GM23338 (cell line): ENCODE measurements at regions not wholly inside any gene's neighbourhood (a gene's known extent, or its start where the extent isn't known, plus 50 kb on each side); places are given as distances from the start of the nearest gene placed in this dataset.

ENCODE experiments used
- ATAC-seq: fragments of 200-7000 bp; cut with Tn5 transposase; 3 replicates; pipeline ENCODE4 v1.9.1; 2020
- DNase-seq: peaks from one replicate; pipeline ENCODE4 v3.0.0-alpha.2; 2015; ENCODE audit warnings: low spot score
- H2AFZ ChIP-seq: fragments of 200-600 bp; sonication (generic); 2 replicates; pipeline ENCODE4 v1.8.0; 2016; ENCODE audit warnings: antibody characterized with exemption, mild to moderate bottlenecking, moderate library complexity
- H3F3A ChIP-seq: fragments of 200-600 bp; sonication (generic); replicated peaks from 2 replicates; pipeline ENCODE4 v1.8.0; 2017; ENCODE audit warnings: antibody characterized with exemption, mixed run types, low read depth
- H3K27ac ChIP-seq: fragments of 200-600 bp; sonication (generic); 2 replicates; pipeline ENCODE4 v1.6.1; 2016; ENCODE audit warnings: low read depth
- H3K27me3 ChIP-seq: fragments of 200-600 bp; sonication (generic); 2 replicates; pipeline ENCODE4 v1.8.0; 2016; ENCODE audit warnings: mild to moderate bottlenecking, mixed run types, moderate library complexity; ENCODE audit not compliant: insufficient read depth
- H3K36me3 ChIP-seq: fragments of 200-600 bp; sonication (generic); 2 replicates; pipeline ENCODE4 v1.8.0; 2016; ENCODE audit warnings: mild to moderate bottlenecking; ENCODE audit not compliant: insufficient read depth
- H3K4me1 ChIP-seq: fragments of 200-600 bp; sonication (generic); 2 replicates; pipeline ENCODE4 v1.8.0; 2016; ENCODE audit warnings: mild to moderate bottlenecking, moderate library complexity; ENCODE audit not compliant: insufficient read depth
- H3K4me2 ChIP-seq: fragments of 200-600 bp; sonication (generic); 2 replicates; pipeline ENCODE4 v1.7.1; 2017; ENCODE audit warnings: mixed run types
- H3K4me3 ChIP-seq: fragments of 200-600 bp; sonication (generic); 2 replicates; pipeline ENCODE4 v1.6.1; 2016; ENCODE audit warnings: mixed run types
- H3K79me2 ChIP-seq: fragments of 200-600 bp; sonication (generic); replicated peaks from 2 replicates; pipeline ENCODE4 v1.8.0; 2017; ENCODE audit warnings: mild to moderate bottlenecking; ENCODE audit not compliant: insufficient read depth
- H3K9me2 ChIP-seq: fragments of 200-600 bp; sonication (generic); 2 replicates; pipeline ENCODE4 v1.8.0; 2017; ENCODE audit not compliant: insufficient read depth
- H4K20me1 ChIP-seq: fragments of 200-600 bp; sonication (generic); replicated peaks from 2 replicates; pipeline ENCODE4 v1.8.0; 2017; ENCODE audit warnings: mild to moderate bottlenecking; ENCODE audit not compliant: insufficient read depth
- H3K27ac Mint-ChIP-seq: 2 replicates; pipeline ENCODE4 v1.8.0; 2020; ENCODE audit warnings: inconsistent platforms, mild to moderate bottlenecking, moderate library complexity, mixed read lengths
- H3K27me3 Mint-ChIP-seq: 3 replicates; pipeline ENCODE4 v1.8.0; 2022; ENCODE audit warnings: low read depth, mild to moderate bottlenecking, moderate library complexity, mixed read lengths, inconsistent platforms; ENCODE audit not compliant: insufficient read depth, poor library complexity
- H3K36me3 Mint-ChIP-seq: 3 replicates; pipeline ENCODE4 v1.8.0; 2021; ENCODE audit warnings: low read depth, mild to moderate bottlenecking, inconsistent platforms, moderate library complexity, mixed read lengths
- H3K4me1 Mint-ChIP-seq: 3 replicates; pipeline ENCODE4 v1.8.0; 2020; ENCODE audit warnings: mild to moderate bottlenecking, inconsistent platforms, mixed read lengths
- H3K4me3 Mint-ChIP-seq: 3 replicates; pipeline ENCODE4 v1.8.0; 2021; ENCODE audit warnings: moderate library complexity, mild to moderate bottlenecking, inconsistent platforms, mixed read lengths
- H3K9me3 Mint-ChIP-seq: 3 replicates; pipeline ENCODE4 v1.8.0; 2020; ENCODE audit warnings: moderate library complexity, mild to moderate bottlenecking, inconsistent platforms, mixed read lengths
- CTCF ChIP-seq, 2 experiments: fragments of 200-600 bp in 1 of 2; sonication (generic) in 1 of 2; conservative IDR thresholded peaks; 2 replicates each; pipeline versions ENCODE4 v1.5.1 to v1.6.1; 2016 to 2017; ENCODE audit warnings: antibody characterized with exemption in 2 of 2, low read depth in 2 of 2, mild to moderate bottlenecking in 2 of 2, moderate library complexity in 1 of 2
- ETS1 ChIP-seq: IDR thresholded peaks from 2 replicates; pipeline ENCODE4 v1.6.1; 2016; ENCODE audit warnings: antibody characterized with exemption
- EZH2 ChIP-seq: fragments of 200-600 bp; sonication (generic); IDR thresholded peaks from one replicate; pipeline ENCODE4 v1.8.0; 2017; ENCODE audit warnings: antibody characterized with exemption, mild to moderate bottlenecking, low read depth; ENCODE audit not compliant: unreplicated experiment
- JUNB ChIP-seq: IDR thresholded peaks from one replicate; pipeline ENCODE4 v1.6.1; 2016; ENCODE audit warnings: antibody characterized with exemption; ENCODE audit not compliant: unreplicated experiment
- NANOG ChIP-seq: IDR thresholded peaks from 2 replicates; pipeline ENCODE4 v1.6.1; 2016; ENCODE audit warnings: antibody characterized with exemption, borderline replicate concordance
- POLR2AphosphoS5 ChIP-seq: IDR thresholded peaks from 2 replicates; pipeline ENCODE4 v1.6.1; 2016; ENCODE audit warnings: antibody characterized with exemption, low read depth
- REST ChIP-seq: IDR thresholded peaks from one replicate; pipeline ENCODE4 v1.6.1; 2018; ENCODE audit warnings: antibody characterized with exemption; ENCODE audit not compliant: unreplicated experiment
- STAT1 ChIP-seq: IDR thresholded peaks from one replicate; pipeline ENCODE4 v1.6.1; 2016; ENCODE audit warnings: antibody characterized with exemption; ENCODE audit not compliant: unreplicated experiment
- ZNF114 ChIP-seq: fragments of 250-450 bp; sonication (Bioruptor Pico); IDR thresholded peaks from 2 replicates; pipeline ENCODE4 v1.5.0; 2020; ENCODE audit warnings: mild to moderate bottlenecking, moderate library complexity
- ZNF331 ChIP-seq: fragments of 250-450 bp; sonication (Bioruptor Pico); IDR thresholded peaks from 2 replicates; pipeline ENCODE4 v1.5.0; 2020; ENCODE audit warnings: low read depth, mild to moderate bottlenecking, moderate library complexity

GRCh38 chr5:119742311-119742710 lies 113.0 kb downstream of the FAM170A start:
- H3K27me3 Mint-ChIP-seq = no peaks in the 10 kb centered on the region
- H3F3A ChIP-seq = no peaks in the 10 kb centered on the region
- H3K9me3 Mint-ChIP-seq = no peaks in the 10 kb centered on the region
- DNase-seq (no peak), ATAC-seq (no peak)
- no peaks in the 10 kb centered on the region for H3K36me3 Mint-ChIP-seq
- H3K27me3 ChIP-seq = no peaks in the 10 kb centered on the region
- no peaks in the 10 kb centered on the region for H3K79me2 ChIP-seq
- no peaks in the 10 kb centered on the region for H3K36me3 ChIP-seq
- H3K27ac ChIP-seq = no peak overlapping the region
- TF ChIP-seq STAT1 (no peak), POLR2AphosphoS5 (no peak), EZH2 (no peak), JUNB (no peak), NANOG (no peak)
- no peaks in the 10 kb centered on the region for H3K4me1 ChIP-seq
- H3K4me1 Mint-ChIP-seq = no peaks in the 10 kb centered on the region
- H3K27ac Mint-ChIP-seq = no peak overlapping the region
- H4K20me1 ChIP-seq = no peaks in the 10 kb centered on the region
- no peak overlapping the region for H3K4me3 Mint-ChIP-seq
- H3K4me2 ChIP-seq = no peak overlapping the region
- no peaks in the 10 kb centered on the region for H3K9me2 ChIP-seq
- H3K4me3 ChIP-seq = no peak overlapping the region
- H2AFZ ChIP-seq = no peak overlapping the region

GRCh38 chr5:119743927-119744326 lies 114.6 kb downstream of the FAM170A start:
- Histone ChIP-seq H3K27ac (no peak overlapping the region), H3F3A (no peaks in the 10 kb centered on the region), H3K4me3 (no peak overlapping the region), H3K4me1 (no peaks in the 10 kb centered on the region), H2AFZ (no peak overlapping the region), H3K4me2 (no peak overlapping the region), H3K36me3 (no peaks in the 10 kb centered on the region), H4K20me1 (no peaks in the 10 kb centered on the region), H3K79me2 (no peaks in the 10 kb centered on the region), H3K9me2 (no peaks in the 10 kb centered on the region), H3K27me3 (no peaks in the 10 kb centered on the region)
- Mint-ChIP-seq H3K27ac (no peak overlapping the region), H3K4me3 (no peak overlapping the region), H3K9me3 (no peaks in the 10 kb centered on the region), H3K27me3 (no peaks in the 10 kb centered on the region), H3K36me3 (no peaks in the 10 kb centered on the region), H3K4me1 (no peaks in the 10 kb centered on the region)
- peak; percentile 97 for ATAC-seq
- DNase-seq = peak; percentile 88
- TF ChIP-seq CTCF (conservative IDR thresholded peaks at IDR 0.05; ENCODE audit: low read depth in 2 of 2) (peak; percentile 75 to 85), ZNF331 (CRISPR knock-in tag) (no peak)

GRCh38 chr5:119745976-119746375 lies 116.6 kb downstream of the FAM170A start:
- Histone ChIP-seq H2AFZ (no peak overlapping the region), H3K4me1 (no peaks in the 10 kb centered on the region), H4K20me1 (no peaks in the 10 kb centered on the region), H3K4me2 (no peak overlapping the region), H3K27me3 (no peaks in the 10 kb centered on the region), H3K9me2 (no peaks in the 10 kb centered on the region), H3K27ac (no peak overlapping the region), H3K79me2 (no peaks in the 10 kb centered on the region), H3K36me3 (no peaks in the 10 kb centered on the region), H3F3A (no peaks in the 10 kb centered on the region), H3K4me3 (no peak overlapping the region)
- Mint-ChIP-seq H3K4me1 (no peaks in the 10 kb centered on the region), H3K27me3 (no peaks in the 10 kb centered on the region), H3K9me3 (no peaks in the 10 kb centered on the region), H3K27ac (no peak overlapping the region), H3K4me3 (no peak overlapping the region), H3K36me3 (no peaks in the 10 kb centered on the region)
- DNase-seq = no peak
- ATAC-seq = no peak
- TF ChIP-seq ZNF331 (CRISPR knock-in tag) (no peak), REST (no peak), ETS1 (no peak), NANOG (no peak), ZNF114 (CRISPR knock-in tag) (no peak), POLR2AphosphoS5 (no peak)
